Uterus (tissue), 3 donors: ENCODE measurements at regions not wholly inside any gene's neighbourhood (a gene's known extent, or its start where the extent isn't known, plus 50 kb on each side); places are given as distances from the start of the nearest gene placed in this dataset.
"Not testable (repeated sequence)": the region's sequence is repeated elsewhere in the genome, so short reads cannot be mapped to it uniquely, and the experiment has no call there.

ENCODE experiments used
- DNase-seq, 2 donors: peaks; one replicate each; pipeline ENCODE4 v3.0.0-alpha.2; 2019 to 2020
- H3K27ac ChIP-seq, 2 donors: fragments of 200-600 bp; sonication (generic); 1 replicate in 1 of 2; 2 replicates in 1 of 2; pipeline ENCODE4 v1.5.1; 2016 to 2018
- H3K27me3 ChIP-seq, 2 donors: fragments of 200-600 bp; sonication (generic); one replicate each; pipeline ENCODE4 v1.5.1; 2018 to 2019; ENCODE audit warnings: control low read depth in 1 of 2
- H3K36me3 ChIP-seq, 2 donors: fragments of 200-600 bp; sonication (generic); one replicate each; pipeline ENCODE4 v1.5.1; 2019; ENCODE audit warnings: control low read depth in 1 of 2
- H3K4me1 ChIP-seq, 2 donors: fragments of 200-600 bp; sonication (generic); one replicate each; pipeline ENCODE4 v1.5.1; 2018 to 2019; ENCODE audit warnings: control low read depth in 1 of 2
- H3K4me3 ChIP-seq, 2 donors: fragments of 200-600 bp; sonication (generic); 1 replicate in 1 of 2; 2 replicates in 1 of 2; pipeline ENCODE4 v1.5.1; 2018 to 2019; ENCODE audit warnings: mild to moderate bottlenecking in 1 of 2
- H3K9me3 ChIP-seq, 2 donors: fragments of 200-600 bp; sonication (generic); one replicate each; pipeline ENCODE4 v1.5.1; 2019; ENCODE audit warnings: control low read depth in 1 of 2
- POLR2A ChIP-seq, 2 donors: fragments of 450-650 bp; IDR thresholded peaks; one replicate each; pipeline ENCODE4 v1.6.1; 2016; ENCODE audit warnings: antibody characterized with exemption in 2 of 2, mild to moderate bottlenecking in 1 of 2, moderate library complexity in 1 of 2
- intact Hi-C: fragments of 100-400 bp; cut with DNase I; formaldehyde crosslinking; loops from one replicate; pipeline ENCODE4 v1.15.1; 2023; ENCODE audit warnings: low total_unique reads
- TF ChIP-seq, protein P1 (sequence below), 4 experiments: fragments of 200-600 bp in 2 of 4; fragments of 450-650 bp in 2 of 4; sonication (generic) in 2 of 4; IDR thresholded peaks; one replicate each; pipeline ENCODE4 v1.5.1; 2016 to 2019; ENCODE audit warnings: antibody characterized with exemption in 4 of 4, mild to moderate bottlenecking in 2 of 4, moderate library complexity in 1 of 4
- donor health status: DM: yes; HTN: yes; CAD: no.

- Histone ChIP-seq H3K9me3 (no peaks in the 10 kb centered on the region), H3K4me1 (no peaks in the 10 kb centered on the region), H3K27ac (no peak overlapping the region), H3K27me3 (no peaks in the 10 kb centered on the region), H3K4me3 (no peak overlapping the region), H3K36me3 (no peaks in the 10 kb centered on the region)
- TF ChIP-seq, protein P1, sequence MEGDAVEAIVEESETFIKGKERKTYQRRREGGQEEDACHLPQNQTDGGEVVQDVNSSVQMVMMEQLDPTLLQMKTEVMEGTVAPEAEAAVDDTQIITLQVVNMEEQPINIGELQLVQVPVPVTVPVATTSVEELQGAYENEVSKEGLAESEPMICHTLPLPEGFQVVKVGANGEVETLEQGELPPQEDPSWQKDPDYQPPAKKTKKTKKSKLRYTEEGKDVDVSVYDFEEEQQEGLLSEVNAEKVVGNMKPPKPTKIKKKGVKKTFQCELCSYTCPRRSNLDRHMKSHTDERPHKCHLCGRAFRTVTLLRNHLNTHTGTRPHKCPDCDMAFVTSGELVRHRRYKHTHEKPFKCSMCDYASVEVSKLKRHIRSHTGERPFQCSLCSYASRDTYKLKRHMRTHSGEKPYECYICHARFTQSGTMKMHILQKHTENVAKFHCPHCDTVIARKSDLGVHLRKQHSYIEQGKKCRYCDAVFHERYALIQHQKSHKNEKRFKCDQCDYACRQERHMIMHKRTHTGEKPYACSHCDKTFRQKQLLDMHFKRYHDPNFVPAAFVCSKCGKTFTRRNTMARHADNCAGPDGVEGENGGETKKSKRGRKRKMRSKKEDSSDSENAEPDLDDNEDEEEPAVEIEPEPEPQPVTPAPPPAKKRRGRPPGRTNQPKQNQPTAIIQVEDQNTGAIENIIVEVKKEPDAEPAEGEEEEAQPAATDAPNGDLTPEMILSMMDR (IDR thresholded peaks at IDR 0.05), result no peak
- intact Hi-C loops, result no loop called here
- DNase-seq, result no peak
These were observed 102.1 kb upstream of the ZC3H12A start for GRCh38 chr1:37372302-37372701.

DNA sequence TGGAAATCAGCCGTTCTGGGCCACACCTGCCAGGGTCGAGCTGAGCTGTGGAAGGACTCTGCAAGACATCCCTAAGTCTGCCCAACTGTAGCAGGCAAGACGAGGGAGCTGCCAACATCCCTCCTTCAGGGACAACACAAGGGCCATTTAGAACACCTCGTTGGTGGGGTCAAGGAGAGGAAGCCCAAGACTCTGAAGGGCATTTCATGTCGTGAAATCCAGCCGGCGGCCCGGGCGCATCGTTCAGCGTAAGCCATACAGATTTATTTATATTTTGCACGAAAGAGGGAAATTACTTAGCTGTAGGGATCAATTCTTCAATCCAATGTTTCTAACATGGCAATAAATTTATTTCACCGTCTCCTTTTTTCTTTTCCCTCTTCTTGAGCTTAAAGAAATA lies 101.7 kb upstream of the ZC3H12A start:
- DNase-seq, result no peak
- TF ChIP-seq, protein P1 (IDR thresholded peaks at IDR 0.05), result no peak
- TF ChIP-seq POLR2A (IDR thresholded peaks at IDR 0.05), result no peak
- H3K27me3 ChIP-seq, result no peaks in the 10 kb centered on the region
- no peaks in the 10 kb centered on the region for H3K36me3 ChIP-seq
- H3K4me1 ChIP-seq, result no peaks in the 10 kb centered on the region
- intact Hi-C loops, result no loop called here
- no peak overlapping the region for H3K4me3 ChIP-seq
- H3K27ac ChIP-seq, result no peak overlapping the region
- H3K9me3 ChIP-seq, result no peaks in the 10 kb centered on the region

- no peak for TF ChIP-seq POLR2A (IDR thresholded peaks at IDR 0.05)
- H3K27ac ChIP-seq, result no peak overlapping the region
- no peak overlapping the region for H3K4me3 ChIP-seq
- no peak for DNase-seq
- H3K27me3 ChIP-seq, result no peaks in the 10 kb centered on the region
- no peaks in the 10 kb centered on the region for H3K4me1 ChIP-seq
- no peaks in the 10 kb centered on the region for H3K9me3 ChIP-seq
- no peaks in the 10 kb centered on the region for H3K36me3 ChIP-seq
- intact Hi-C loops, result no loop called here
These were observed 101.0 kb upstream of the ZC3H12A start for GRCh38 chr1:37373413-37373812.

- DNase-seq, H3K9me3 ChIP-seq, H3K36me3 ChIP-seq, intact Hi-C loops, H3K4me3 ChIP-seq, H3K27me3 ChIP-seq, H3K27ac ChIP-seq, H3K4me1 ChIP-seq: not testable (repeated sequence)
These were observed 93.8 kb upstream of the ZC3H12A start for GRCh38 chr1:37380546-37380945.

GRCh38 chr1:37387854-37388253 lies 86.5 kb upstream of the ZC3H12A start:
- H3K27me3 ChIP-seq, result no peaks in the 10 kb centered on the region
- H3K36me3 ChIP-seq, result no peaks in the 10 kb centered on the region
- no peaks in the 10 kb centered on the region for H3K9me3 ChIP-seq
- no peaks in the 10 kb centered on the region for H3K4me1 ChIP-seq
- no peak overlapping the region for H3K4me3 ChIP-seq
- TF ChIP-seq POLR2A (IDR thresholded peaks at IDR 0.05), result no peak
- TF ChIP-seq, protein P1 (IDR thresholded peaks at IDR 0.05), result no peak
- no peak overlapping the region for H3K27ac ChIP-seq
- DNase-seq, result no peak
- intact Hi-C loops, result no loop called here

DNA sequence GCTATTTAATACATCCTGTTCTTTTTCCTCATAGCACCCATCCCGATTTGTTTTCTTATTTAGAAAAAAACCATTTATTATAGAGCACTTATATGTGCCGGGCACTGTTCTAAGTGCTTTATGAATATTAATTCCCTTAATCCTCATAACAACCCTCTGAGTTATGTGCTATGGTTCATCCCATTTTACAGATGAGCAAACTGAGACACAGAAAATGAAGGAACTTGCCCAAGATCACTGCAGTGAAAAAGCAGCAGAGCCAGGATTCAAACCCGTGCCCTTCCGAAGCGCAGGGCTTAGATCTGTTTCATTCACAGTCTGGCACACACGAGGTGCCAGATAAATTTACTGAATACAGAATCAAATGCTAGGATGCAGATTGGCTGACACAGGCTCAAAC lies 85.1 kb upstream of the ZC3H12A start:
- TF ChIP-seq, protein P1 (IDR thresholded peaks at IDR 0.05), result no peak
- no peak for TF ChIP-seq POLR2A (IDR thresholded peaks at IDR 0.05)
- Histone ChIP-seq H3K9me3 (no peaks in the 10 kb centered on the region), H3K36me3 (no peaks in the 10 kb centered on the region), H3K4me1 (no peaks in the 10 kb centered on the region), H3K27ac (no peak overlapping the region), H3K27me3 (no peaks in the 10 kb centered on the region), H3K4me3 (no peak overlapping the region)
- DNase-seq, result no peak
- intact Hi-C loops, result no loop called here
